KOPT-K1 (cell line): ENCODE measurements at regions not wholly inside any gene's neighbourhood (a gene's known extent, or its start where the extent isn't known, plus 50 kb on each side); places are given as distances from the start of the nearest gene placed in this dataset.
"Not testable (repeated sequence)": the region's sequence is repeated elsewhere in the genome, so short reads cannot be mapped to it uniquely, and the experiment has no call there.

Source experiments
- H3K27ac ChIP-seq: fragments of 200-600 bp; sonication (generic); 2 replicates; pipeline ENCODE4 v1.5.1; 2016; ENCODE audit warnings: antibody characterized with exemption, mild to moderate bottlenecking, low read depth, low read length; ENCODE audit not compliant: poor library complexity, severe bottlenecking
- H3K36me3 ChIP-seq: fragments of 200-600 bp; sonication (generic); 2 replicates; pipeline ENCODE4 v1.5.1; 2017; ENCODE audit warnings: antibody characterized with exemption, mild to moderate bottlenecking, low read length, moderate library complexity; ENCODE audit not compliant: insufficient read depth
- H3K9me3 ChIP-seq: fragments of 200-600 bp; sonication (generic); 2 replicates; pipeline ENCODE4 v1.5.1; 2017; ENCODE audit warnings: antibody characterized with exemption, low read length, mild to moderate bottlenecking; ENCODE audit not compliant: insufficient read depth, poor library complexity, severe bottlenecking

- Histone ChIP-seq H3K27ac (no peak overlapping the region), H3K9me3 (no peaks in the 10 kb centered on the region), H3K36me3 (no peaks in the 10 kb centered on the region)
These were observed 530.2 kb upstream of the LINC00305 start for GRCh38 chr18:64679121-64679520.

DNA sequence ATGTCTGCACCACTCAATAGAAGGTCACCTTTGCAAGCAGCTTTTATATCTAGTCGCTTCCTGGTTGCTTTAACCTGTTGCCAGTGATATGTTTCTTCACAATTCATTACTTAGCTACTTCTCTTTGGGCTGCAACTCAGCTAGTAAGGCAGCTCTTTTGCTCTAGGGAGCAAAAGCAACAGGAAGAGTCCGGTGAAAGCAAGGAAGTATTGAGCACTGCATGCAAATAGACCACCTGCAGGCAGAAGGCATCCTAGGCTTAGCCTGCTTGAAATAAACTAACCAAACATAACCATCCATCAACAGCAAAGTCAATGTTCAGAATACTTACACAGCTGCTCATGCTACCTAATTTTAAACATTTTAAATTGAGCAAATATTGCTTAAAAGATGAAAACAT, 529.2 kb upstream of the LINC00305 start:
- no peak overlapping the region for H3K27ac ChIP-seq
- H3K36me3 ChIP-seq, result no peaks in the 10 kb centered on the region
- H3K9me3 ChIP-seq, result no peaks in the 10 kb centered on the region

DNA sequence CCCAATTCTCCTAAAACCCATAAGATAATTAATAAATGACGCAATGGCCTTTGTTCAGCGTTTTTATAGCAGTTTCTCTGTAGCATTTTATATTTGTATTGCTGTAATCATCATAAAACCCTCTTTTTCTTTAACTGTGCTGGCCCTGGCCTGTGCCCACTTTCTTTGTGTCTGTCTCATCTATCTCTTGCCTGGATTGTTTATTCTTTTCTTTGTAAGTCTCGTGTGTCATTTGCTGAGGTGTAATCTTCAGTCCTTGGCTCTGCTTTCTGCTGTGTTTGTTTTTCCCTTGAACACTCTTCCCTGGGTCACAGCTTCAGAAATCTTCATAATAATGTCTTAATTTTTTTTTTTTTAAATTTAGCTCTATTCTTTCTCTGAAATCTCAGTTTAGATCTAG, 525.8 kb upstream of the LINC00305 start:
- H3K36me3 ChIP-seq, result no peaks in the 10 kb centered on the region
- H3K27ac ChIP-seq, result no peak overlapping the region
- peaks cover 4% of the 10 kb centered on the region for H3K9me3 ChIP-seq

DNA sequence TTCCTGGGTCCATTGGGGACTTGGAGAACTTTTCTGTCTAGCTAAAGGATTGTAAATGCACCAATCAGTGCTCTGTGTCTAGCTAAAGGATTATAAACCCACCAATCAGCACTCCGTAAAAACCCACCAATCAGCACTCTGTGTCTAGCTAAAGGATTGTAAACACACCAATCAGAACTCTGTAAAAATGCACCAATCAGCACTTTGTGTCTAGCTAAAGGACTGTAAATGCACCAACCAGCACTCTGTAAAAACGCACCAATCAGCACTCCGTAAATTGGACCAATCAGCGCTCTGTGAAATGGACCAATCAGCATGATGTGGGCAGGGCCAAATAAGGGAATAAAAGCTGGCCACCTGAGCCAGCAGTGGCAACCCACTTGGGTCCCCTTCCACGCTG, 522.4 kb upstream of the LINC00305 start:
- H3K27ac ChIP-seq, H3K36me3 ChIP-seq, H3K9me3 ChIP-seq: not testable (repeated sequence)

DNA sequence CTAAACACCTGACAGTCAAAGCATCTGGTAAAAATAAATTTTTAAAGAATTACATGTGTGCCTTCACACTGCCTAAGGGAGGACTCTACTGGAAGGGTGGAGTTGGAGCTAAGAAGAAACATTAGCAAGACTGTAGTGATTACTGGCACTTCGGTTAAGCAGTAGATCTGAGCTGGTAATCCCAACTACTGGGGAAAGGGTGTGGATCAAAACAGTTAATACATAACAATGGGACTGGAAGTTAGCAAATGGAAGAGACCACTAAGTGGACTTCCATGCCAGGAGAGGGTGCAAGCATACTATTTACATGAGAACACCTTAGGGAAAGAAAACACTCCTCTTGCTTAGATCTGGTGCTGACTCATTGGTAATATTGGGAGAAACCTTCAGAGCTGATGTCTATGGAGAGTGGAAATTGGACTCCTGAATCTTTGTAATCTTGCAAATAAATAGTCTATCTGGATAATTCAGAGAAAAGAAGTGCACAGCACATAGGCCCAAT, 519.6 kb upstream of the LINC00305 start:
- H3K36me3 ChIP-seq, result no peaks in the 10 kb centered on the region
- no peak overlapping the region for H3K27ac ChIP-seq
- H3K9me3 ChIP-seq, result peaks cover 4% of the 10 kb centered on the region

- Histone ChIP-seq H3K9me3 (no peaks in the 10 kb centered on the region), H3K36me3 (no peaks in the 10 kb centered on the region), H3K27ac (no peak overlapping the region)
These were observed 514.2 kb upstream of the LINC00305 start for GRCh38 chr18:64663086-64663485.

DNA sequence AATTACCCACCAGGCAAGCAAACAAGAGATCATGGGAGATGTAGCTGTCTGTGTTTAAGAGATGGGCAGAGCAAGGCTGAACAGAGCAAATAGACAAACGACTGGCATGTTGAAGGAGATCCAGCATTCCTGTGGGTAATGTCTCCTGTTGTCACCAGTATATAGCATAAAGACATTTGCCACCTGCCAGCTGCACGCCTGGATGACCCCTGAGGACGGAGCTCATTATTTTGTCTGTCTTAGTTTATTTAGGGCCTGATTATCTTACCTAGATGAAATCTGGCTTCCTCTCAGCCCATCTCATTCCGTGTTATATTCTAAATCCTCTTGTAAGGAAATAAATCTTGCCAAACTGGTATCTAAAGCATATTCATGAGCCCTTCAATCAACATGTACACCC, 510.3 kb upstream of the LINC00305 start:
- no peaks in the 10 kb centered on the region for H3K36me3 ChIP-seq
- no peaks in the 10 kb centered on the region for H3K9me3 ChIP-seq

GRCh38 chr18:64653068-64653467, 504.2 kb upstream of the LINC00305 start:
- Histone ChIP-seq H3K27ac (no peak overlapping the region), H3K36me3 (no peaks in the 10 kb centered on the region), H3K9me3 (no peaks in the 10 kb centered on the region)

More for the DNA sequence above, 510.3 kb upstream of the LINC00305 start:
- no peak overlapping the region for H3K27ac ChIP-seq

- H3K36me3 ChIP-seq, result no peaks in the 10 kb centered on the region
- no peak overlapping the region for H3K27ac ChIP-seq
- peaks cover 7% of the 10 kb centered on the region for H3K9me3 ChIP-seq
These were observed 501.2 kb upstream of the LINC00305 start for GRCh38 chr18:64650068-64650467.

DNA sequence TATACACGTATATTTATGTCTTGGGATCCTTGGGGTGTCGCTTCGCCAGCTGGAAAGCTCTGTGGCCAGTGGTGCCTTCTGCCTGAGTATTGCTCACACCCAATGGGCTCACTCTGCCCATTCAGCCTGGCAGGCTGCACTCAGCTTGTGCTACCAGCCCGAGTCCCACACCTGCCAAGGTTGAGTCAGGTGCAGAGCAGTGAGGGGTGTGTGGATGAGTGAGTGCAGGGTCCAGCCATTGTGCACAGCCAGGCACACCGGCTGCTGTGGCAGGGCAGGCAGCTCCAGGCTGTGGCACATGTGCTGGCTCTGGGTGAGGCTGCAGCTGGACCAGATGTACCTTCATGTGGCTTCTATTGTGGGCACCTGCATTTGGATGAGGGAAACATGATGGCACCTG, 496.9 kb upstream of the LINC00305 start:
- no peaks in the 10 kb centered on the region for H3K36me3 ChIP-seq
- no peak overlapping the region for H3K27ac ChIP-seq
- peaks cover 7% of the 10 kb centered on the region for H3K9me3 ChIP-seq

DNA sequence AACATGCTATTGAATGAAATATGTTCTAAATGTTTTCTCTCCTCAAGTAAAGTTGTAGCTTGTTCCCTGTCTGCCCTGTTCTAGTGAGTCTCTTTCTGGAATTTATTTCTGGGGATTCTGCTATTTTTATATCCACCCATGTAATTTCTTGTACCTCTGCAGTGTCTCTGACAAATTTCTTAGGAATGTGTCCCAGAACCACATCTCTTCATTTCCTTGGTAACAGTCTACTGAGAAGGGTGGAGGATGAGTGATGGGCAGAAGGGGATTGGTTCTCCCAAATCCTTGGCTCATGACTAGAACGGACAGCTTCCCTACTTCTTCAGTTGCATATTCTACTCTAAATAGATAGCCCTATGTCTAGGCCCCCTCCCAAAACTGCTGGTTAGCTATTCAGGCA, 490.6 kb upstream of the LINC00305 start:
- Histone ChIP-seq H3K27ac (no peak overlapping the region), H3K9me3 (no peaks in the 10 kb centered on the region)

DNA sequence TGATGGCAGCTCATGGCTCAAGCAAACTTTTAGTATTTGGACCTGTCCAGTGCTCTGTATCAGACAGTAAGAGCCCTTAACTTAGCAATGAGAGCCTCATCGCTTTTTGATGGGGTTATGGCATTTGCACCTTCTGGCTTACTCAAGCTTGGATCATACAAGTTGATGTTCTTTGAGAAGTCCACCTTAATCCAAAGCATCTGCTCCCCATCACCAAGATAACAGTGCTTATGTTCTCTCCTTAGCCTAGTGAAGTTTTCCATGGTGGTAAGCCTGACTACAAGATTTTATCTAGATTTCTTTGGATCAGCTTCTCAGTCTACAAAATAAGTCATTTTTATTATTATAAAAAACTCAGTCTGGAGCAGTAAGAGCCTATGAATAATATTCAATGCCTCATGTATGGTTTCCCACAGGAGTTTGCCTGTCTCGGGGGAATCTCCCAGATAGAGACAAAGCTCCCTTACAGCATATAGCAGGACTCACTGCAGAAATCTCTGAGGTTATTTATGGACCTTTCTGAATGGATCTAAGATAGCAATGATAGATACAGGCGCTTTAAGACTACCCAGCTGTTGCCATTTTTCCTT, 472.2 kb upstream of the LINC00305 start:
- Histone ChIP-seq H3K27ac (no peak overlapping the region), H3K9me3 (no peaks in the 10 kb centered on the region), H3K36me3 (no peaks in the 10 kb centered on the region)

More for the DNA sequence above, 490.6 kb upstream of the LINC00305 start:
- H3K36me3 ChIP-seq, result no peaks in the 10 kb centered on the region

DNA sequence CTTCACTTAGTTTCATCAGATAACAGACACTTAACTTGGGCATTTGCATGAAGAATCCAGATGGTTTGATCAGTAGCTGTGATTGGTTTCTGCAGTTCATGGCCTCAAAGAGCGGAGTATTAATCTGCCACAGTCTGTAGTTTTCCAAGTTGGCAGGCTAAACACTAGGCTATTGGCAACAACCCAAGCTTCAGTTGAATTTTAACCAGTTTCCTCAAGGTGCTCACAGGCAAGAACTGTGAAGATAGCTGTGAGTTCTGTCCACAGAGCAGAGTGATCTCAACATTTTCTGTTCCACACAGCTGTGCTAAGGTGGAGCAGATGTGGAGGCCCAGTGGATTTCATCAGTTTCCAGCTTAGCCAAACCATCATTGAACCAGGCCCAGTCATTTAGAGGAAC, 469.5 kb upstream of the LINC00305 start:
- H3K36me3 ChIP-seq, result no peaks in the 10 kb centered on the region
- H3K27ac ChIP-seq, result no peak overlapping the region
- no peaks in the 10 kb centered on the region for H3K9me3 ChIP-seq

DNA sequence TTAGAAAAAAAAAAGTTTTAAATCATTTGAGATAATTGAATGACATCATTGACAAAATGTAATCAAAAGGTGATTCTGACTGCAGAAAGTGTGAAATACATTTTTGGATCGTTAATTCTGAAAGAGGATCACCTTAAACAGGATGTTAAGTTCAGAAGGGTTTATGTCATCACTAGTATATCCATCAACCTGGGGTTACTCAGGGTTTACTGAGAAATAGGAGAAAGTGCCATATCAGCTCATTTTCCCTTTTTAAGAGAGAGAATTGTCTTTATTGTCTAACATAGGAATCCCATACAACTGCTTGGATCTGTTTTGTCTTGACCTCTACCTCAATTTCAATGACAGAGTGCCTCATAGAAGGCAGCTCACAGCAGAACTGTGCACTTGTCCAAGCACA, 466.1 kb upstream of the LINC00305 start:
- Histone ChIP-seq H3K9me3 (no peaks in the 10 kb centered on the region), H3K36me3 (no peaks in the 10 kb centered on the region), H3K27ac (no peak overlapping the region)

DNA sequence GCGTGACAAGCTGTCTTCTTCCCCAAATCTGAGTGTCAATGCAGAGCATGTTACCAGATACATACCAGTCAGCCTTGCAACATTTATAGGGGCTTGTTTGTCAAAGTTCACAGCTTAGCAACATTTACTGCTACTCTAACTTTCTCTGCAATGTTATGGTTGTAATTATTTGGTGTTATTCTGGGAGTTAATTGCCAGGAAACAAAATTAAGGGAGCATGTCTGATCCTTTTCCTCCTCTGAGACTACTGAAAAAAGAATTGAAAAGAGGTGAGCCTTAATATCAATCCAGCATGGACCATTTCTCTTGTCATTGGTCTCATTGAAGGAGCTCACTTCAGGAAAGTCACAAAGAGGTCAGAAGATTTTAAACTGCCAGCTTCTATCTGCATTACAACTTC, 465.6 kb upstream of the LINC00305 start:
- H3K9me3 ChIP-seq, result no peaks in the 10 kb centered on the region
- no peaks in the 10 kb centered on the region for H3K36me3 ChIP-seq
- H3K27ac ChIP-seq, result no peak overlapping the region

GRCh38 chr18:64592246-64592645, 443.4 kb upstream of the LINC00305 start:
- Histone ChIP-seq H3K9me3 (no peaks in the 10 kb centered on the region), H3K36me3 (no peaks in the 10 kb centered on the region), H3K27ac (no peak overlapping the region)
